ENCODE measurements at regions not wholly inside any gene's neighbourhood (a gene's known extent, or its start where the extent isn't known, plus 50 kb on each side); places are given as distances from the start of the nearest gene placed in this dataset.
"Not testable (repeated sequence)": the region's sequence is repeated elsewhere in the genome, so short reads cannot be mapped to it uniquely, and the experiment has no call there.

- no peak for TF ChIP-seq CTCF (IDR thresholded peaks at IDR 0.05; ENCODE audit: insufficient read depth in 1 of 2, low read depth in 1 of 2, low read length in 1 of 2, severe bottlenecking in 1 of 2, unreplicated experiment in 1 of 2)
- Mint-ChIP-seq H3K36me3 (ENCODE audit: insufficient read depth, unreplicated experiment) (no peaks in the 10 kb centered on the region), H3K4me3 (ENCODE audit: unreplicated experiment) (no peak overlapping the region), H3K27ac (ENCODE audit: unreplicated experiment) (no peak overlapping the region), H3K27me3 (ENCODE audit: insufficient read depth, unreplicated experiment) (no peaks in the 10 kb centered on the region), H3K4me1 (ENCODE audit: low read depth, unreplicated experiment) (peaks cover 7% of the 10 kb centered on the region), H3K9me3 (ENCODE audit: unreplicated experiment) (no peaks in the 10 kb centered on the region)
- Histone ChIP-seq H3K4me1 (peaks cover 6% of the 10 kb centered on the region; the same call in 1 of the 2 replicates), H3K36me3 (ENCODE audit: control insufficient read depth, insufficient read depth, low read length) (no peaks in the 10 kb centered on the region), H3K4me3 (ENCODE audit: low read depth, low read length) (no peak overlapping the region), H3K27me3 (replicated peaks; ENCODE audit: control insufficient read depth, insufficient read depth, low read length) (no peaks in the 10 kb centered on the region), H3K9me3 (no peaks in the 10 kb centered on the region)
- intact Hi-C loops (cut with micrococcal nuclease; ENCODE audit: unreplicated experiment), result no loop called here
- ChIA-PET POLR2A (no interaction called here), CTCF (no interaction called here)
- BruUV-seq (replicated peaks), result no TSS peak
- no peak for DNase-seq
Observed at GRCh38 chr10:117622471-117623184, 80.1 kb downstream of the EMX2 start.

GRCh38 chr10:117626228-117626627 lies 83.7 kb downstream of the EMX2 start:
- Histone ChIP-seq H3K27me3 (replicated peaks; ENCODE audit: control insufficient read depth, insufficient read depth, low read length) (no peaks in the 10 kb centered on the region), H3K9me3 (no peaks in the 10 kb centered on the region), H3K36me3 (ENCODE audit: control insufficient read depth, insufficient read depth, low read length) (no peaks in the 10 kb centered on the region), H3K4me1 (peaks cover 4% of the 10 kb centered on the region; the same call in 1 of the 2 replicates), H3K4me3 (ENCODE audit: low read depth, low read length) (no peak overlapping the region)
- H3K27ac Mint-ChIP-seq (ENCODE audit: unreplicated experiment), result no peak overlapping the region
- intact Hi-C loops (cut with micrococcal nuclease; ENCODE audit: unreplicated experiment), result no loop called here
- H3K9me3 Mint-ChIP-seq (ENCODE audit: unreplicated experiment), result no peaks in the 10 kb centered on the region
- H3K4me1 Mint-ChIP-seq (ENCODE audit: low read depth, unreplicated experiment), result peaks cover 7% of the 10 kb centered on the region
- DNase-seq, result no peak
- no TSS peak for BruUV-seq (replicated peaks)
- TF ChIP-seq CTCF (IDR thresholded peaks at IDR 0.05; ENCODE audit: insufficient read depth in 1 of 2, low read depth in 1 of 2, low read length in 1 of 2, severe bottlenecking in 1 of 2, unreplicated experiment in 1 of 2), result no peak
- no peak overlapping the region for H3K4me3 Mint-ChIP-seq (ENCODE audit: unreplicated experiment)
- no peaks in the 10 kb centered on the region for H3K36me3 Mint-ChIP-seq (ENCODE audit: insufficient read depth, unreplicated experiment)
- CTCF ChIA-PET, result no interaction called here
- POLR2A ChIA-PET, result no interaction called here
- no peaks in the 10 kb centered on the region for H3K27me3 Mint-ChIP-seq (ENCODE audit: insufficient read depth, unreplicated experiment)

DNA sequence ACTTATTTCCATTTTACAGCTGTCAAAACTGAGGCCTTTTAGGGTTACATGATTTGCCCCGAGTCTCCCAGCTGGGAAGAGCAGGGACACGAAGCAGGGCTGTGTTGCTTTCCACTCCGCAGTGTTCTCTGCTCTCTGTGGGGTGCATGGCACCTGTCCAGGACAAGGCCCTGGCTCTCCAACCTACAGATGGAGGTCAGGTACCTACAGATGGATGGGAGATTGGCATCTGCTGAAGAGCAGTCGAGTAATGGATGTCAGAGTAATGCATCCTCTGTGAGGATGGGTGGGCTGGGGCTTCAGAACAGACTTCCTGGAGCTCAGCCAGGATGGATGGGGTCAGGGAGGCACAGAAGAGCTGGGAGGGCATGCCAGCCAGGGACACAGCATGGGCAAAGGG lies 85.0 kb downstream of the EMX2 start:
- no TSS peak for BruUV-seq (replicated peaks)
- no peaks in the 10 kb centered on the region for H3K36me3 Mint-ChIP-seq (ENCODE audit: insufficient read depth, unreplicated experiment)
- Histone ChIP-seq H3K4me1 (peaks cover 2% of the 10 kb centered on the region; the same call in 1 of the 2 replicates), H3K36me3 (ENCODE audit: control insufficient read depth, insufficient read depth, low read length) (no peaks in the 10 kb centered on the region), H3K4me3 (ENCODE audit: low read depth, low read length) (no peak overlapping the region), H3K27me3 (replicated peaks; ENCODE audit: control insufficient read depth, insufficient read depth, low read length) (no peaks in the 10 kb centered on the region), H3K9me3 (no peaks in the 10 kb centered on the region)
- TF ChIP-seq CTCF (IDR thresholded peaks at IDR 0.05; ENCODE audit: insufficient read depth in 1 of 2, low read depth in 1 of 2, low read length in 1 of 2, severe bottlenecking in 1 of 2, unreplicated experiment in 1 of 2), result no peak
- intact Hi-C loops (cut with micrococcal nuclease; ENCODE audit: unreplicated experiment), result no loop called here
- DNase-seq, result no peak
- POLR2A ChIA-PET, result no interaction called here
- H3K9me3 Mint-ChIP-seq (ENCODE audit: unreplicated experiment), result no peaks in the 10 kb centered on the region
- CTCF ChIA-PET, result interaction anchor here (0.6 kb wide), 1 partner anchor 84 kb away, joined by 3 read pairs; no protein-coding TSS in a partner anchor
- H3K27me3 Mint-ChIP-seq (ENCODE audit: insufficient read depth, unreplicated experiment), result no peaks in the 10 kb centered on the region
- H3K4me3 Mint-ChIP-seq (ENCODE audit: unreplicated experiment), result no peak overlapping the region
- peaks cover 3% of the 10 kb centered on the region for H3K4me1 Mint-ChIP-seq (ENCODE audit: low read depth, unreplicated experiment)
- H3K27ac Mint-ChIP-seq (ENCODE audit: unreplicated experiment), result no peak overlapping the region

GRCh38 chr10:117629717-117630116 lies 87.2 kb downstream of the EMX2 start:
- intact Hi-C loops (cut with micrococcal nuclease; ENCODE audit: unreplicated experiment), result loop anchor here (1.0 kb wide), 1 partner anchor 35 kb away; no protein-coding TSS in a partner anchor
- CTCF ChIA-PET; H3K27me3 ChIP-seq (replicated peaks; ENCODE audit: control insufficient read depth, insufficient read depth, low read length); H3K4me3 Mint-ChIP-seq (ENCODE audit: unreplicated experiment); DNase-seq; H3K36me3 ChIP-seq (ENCODE audit: control insufficient read depth, insufficient read depth, low read length); H3K9me3 ChIP-seq; H3K36me3 Mint-ChIP-seq (ENCODE audit: insufficient read depth, unreplicated experiment); H3K4me3 ChIP-seq (ENCODE audit: low read depth, low read length); H3K4me1 ChIP-seq; H3K4me1 Mint-ChIP-seq (ENCODE audit: low read depth, unreplicated experiment); BruUV-seq (replicated peaks); H3K27ac Mint-ChIP-seq (ENCODE audit: unreplicated experiment); H3K9me3 Mint-ChIP-seq (ENCODE audit: unreplicated experiment); POLR2A ChIA-PET; H3K27me3 Mint-ChIP-seq (ENCODE audit: insufficient read depth, unreplicated experiment): not testable (repeated sequence)

Data from Caco-2 (cell line).